SK-N-MC (cell line): ENCODE measurements at regions not wholly inside any gene's neighbourhood (a gene's known extent, or its start where the extent isn't known, plus 50 kb on each side); places are given as distances from the start of the nearest gene placed in this dataset.

ENCODE experiments used
- EZH2 ChIP-seq: fragments of 200-600 bp; sonication (generic); IDR thresholded peaks from one replicate; pipeline ENCODE4 v1.6.1; 2017; ENCODE audit warnings: antibody characterized with exemption
- POLR2AphosphoS5 ChIP-seq: IDR thresholded peaks from 2 replicates; pipeline ENCODE4 v1.6.1; 2012; ENCODE audit warnings: mild to moderate bottlenecking, low read depth, low read length, borderline replicate concordance

DNA sequence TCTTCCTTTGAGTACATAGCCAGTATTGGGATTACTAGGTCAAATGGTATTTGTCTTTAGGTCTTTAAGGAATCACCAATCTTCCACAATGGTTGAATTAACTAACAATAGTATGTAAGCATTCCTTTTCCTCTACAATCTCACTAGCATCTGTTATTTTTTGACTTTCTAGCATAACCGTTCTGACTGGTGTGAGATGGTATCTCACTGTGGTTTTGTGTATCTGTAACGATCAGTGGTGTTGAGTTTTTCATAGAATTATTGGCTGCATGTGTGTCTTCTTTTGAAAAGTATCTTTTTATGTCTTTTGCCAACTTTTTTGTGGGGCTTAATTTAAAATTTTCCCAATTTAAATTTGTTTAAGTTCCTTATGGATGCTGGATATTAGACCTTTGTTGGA lies 81.5 kb upstream of the ASTN2 start:
- TF ChIP-seq POLR2AphosphoS5, result no peak
- no peak for TF ChIP-seq EZH2
